Esophagus squamous epithelium (tissue), 4 donors: ENCODE measurements at regions not wholly inside any gene's neighbourhood (a gene's known extent, or its start where the extent isn't known, plus 50 kb on each side); places are given as distances from the start of the nearest gene placed in this dataset.

ENCODE experiments used
- CTCF ChIP-seq, 6 experiments: fragments of 450-650 bp in 4 of 6; fragments of 200-600 bp in 2 of 6; sonication (generic) in 2 of 6; IDR thresholded peaks; one replicate each; pipeline ENCODE4 v1.5.1; 2016 to 2019; ENCODE audit warnings: antibody characterized with exemption in 6 of 6, mild to moderate bottlenecking in 4 of 6, moderate library complexity in 4 of 6
- POLR2A ChIP-seq, 4 donors: fragments of 450-650 bp; IDR thresholded peaks; one replicate each; pipeline ENCODE4 v1.6.1; 2017; ENCODE audit warnings: antibody characterized with exemption in 4 of 4, mild to moderate bottlenecking in 4 of 4, moderate library complexity in 3 of 4

GRCh38 chr3:76011121-76011520, 225.8 kb upstream of the ZNF717 start:
- no peak for TF ChIP-seq POLR2A (IDR thresholded peaks at IDR 0.05)
- TF ChIP-seq CTCF (IDR thresholded peaks at IDR 0.05): no peak
